Brain microvascular endothelial cell (primary cell): ENCODE measurements at regions not wholly inside any gene's neighbourhood (a gene's known extent, or its start where the extent isn't known, plus 50 kb on each side); places are given as distances from the start of the nearest gene placed in this dataset.

ENCODE experiments used
- DNase-seq: peaks from one replicate; pipeline ENCODE4 v3.0.0-alpha.2; 2020
- H3K27ac ChIP-seq: fragments of 250-450 bp; sonication (Bioruptor Pico); 2 replicates; pipeline ENCODE4 v1.5.1; 2020; ENCODE audit warnings: mild to moderate bottlenecking, moderate library complexity
- H3K27me3 ChIP-seq: fragments of 250-450 bp; sonication (Bioruptor Pico); replicated peaks from 2 replicates; pipeline ENCODE4 v1.5.1; 2020; ENCODE audit warnings: mild to moderate bottlenecking
- H3K36me3 ChIP-seq: fragments of 250-450 bp; sonication (Bioruptor Pico); replicated peaks from 2 replicates; pipeline ENCODE4 v1.5.1; 2020; ENCODE audit warnings: mild to moderate bottlenecking
- H3K4me3 ChIP-seq: 2 replicates; pipeline ENCODE4 v1.5.1; 2011; ENCODE audit warnings: low read depth, mild to moderate bottlenecking, control low read depth, low read length, moderate library complexity
- CTCF ChIP-seq: IDR thresholded peaks from 2 replicates; pipeline ENCODE4 v1.5.1; 2011; ENCODE audit warnings: low read depth, mild to moderate bottlenecking, moderate library complexity, low read length, control low read depth, inconsistent platforms; ENCODE audit errors: missing control alignments
- in situ Hi-C: cut with HindIII; loops from 2 replicates; pipeline ENCODE4 v1.10.0; 2017; ENCODE audit warnings: low sequenced_read_pairs, low pct_ligation_motif_present

- H3K36me3 ChIP-seq: no peaks in the 10 kb centered on the region
Observed at GRCh38 chr5:129163810-129164378, 69.3 kb downstream of the ISOC1 start.

GRCh38 chr5:129170050-129170449 is 75.5 kb downstream of the ISOC1 start:
- in situ Hi-C loops: no loop called here
- no peak overlapping the region for H3K4me3 ChIP-seq

More at GRCh38 chr5:129163810-129164378, 69.3 kb downstream of the ISOC1 start:
- Histone ChIP-seq H3K4me3 (no peak overlapping the region), H3K27ac (no peak overlapping the region), H3K27me3 (no peaks in the 10 kb centered on the region)
- in situ Hi-C loops: no loop called here
- TF ChIP-seq CTCF: no peak
- DNase-seq: no peak

GRCh38 chr5:129171194-129171944 is 76.8 kb downstream of the ISOC1 start:
- TF ChIP-seq CTCF: no peak
- in situ Hi-C loops: no loop called here
- H3K27ac ChIP-seq: no peak overlapping the region
- H3K4me3 ChIP-seq: no peak overlapping the region
- no peaks in the 10 kb centered on the region for H3K27me3 ChIP-seq
- no peak for DNase-seq
- no peaks in the 10 kb centered on the region for H3K36me3 ChIP-seq

More at GRCh38 chr5:129170050-129170449, 75.5 kb downstream of the ISOC1 start:
- H3K27ac ChIP-seq: no peak overlapping the region
- no peaks in the 10 kb centered on the region for H3K36me3 ChIP-seq
- no peak for TF ChIP-seq CTCF
- no peaks in the 10 kb centered on the region for H3K27me3 ChIP-seq
- no peak for DNase-seq

GRCh38 chr5:129172580-129172979 is 78.0 kb downstream of the ISOC1 start:
- DNase-seq: no peak
- H3K27me3 ChIP-seq: no peaks in the 10 kb centered on the region

GRCh38 chr5:129173771-129174170 is 79.2 kb downstream of the ISOC1 start:
- no peaks in the 10 kb centered on the region for H3K27me3 ChIP-seq
- no peak for TF ChIP-seq CTCF

More at GRCh38 chr5:129172580-129172979, 78.0 kb downstream of the ISOC1 start:
- in situ Hi-C loops: no loop called here
- TF ChIP-seq CTCF: no peak
- Histone ChIP-seq H3K27ac (no peak overlapping the region), H3K36me3 (no peaks in the 10 kb centered on the region), H3K4me3 (no peak overlapping the region)

More at GRCh38 chr5:129173771-129174170, 79.2 kb downstream of the ISOC1 start:
- H3K4me3 ChIP-seq: no peak overlapping the region
- H3K27ac ChIP-seq: no peak overlapping the region
- H3K36me3 ChIP-seq: no peaks in the 10 kb centered on the region
- DNase-seq: no peak
- in situ Hi-C loops: no loop called here
